Kidney epithelial cell (primary cell): ENCODE measurements at regions not wholly inside any gene's neighbourhood (a gene's known extent, or its start where the extent isn't known, plus 50 kb on each side); places are given as distances from the start of the nearest gene placed in this dataset.
"Not testable (repeated sequence)": the region's sequence is repeated elsewhere in the genome, so short reads cannot be mapped to it uniquely, and the experiment has no call there.

Experiments
- DNase-seq: peaks from one replicate; pipeline ENCODE4 v3.0.0-alpha.2; 2010; ENCODE audit warnings: low read depth
- H3K27me3 ChIP-seq: 2 replicates; pipeline ENCODE4 v1.6.0; 2011; ENCODE audit warnings: low read length; ENCODE audit not compliant: control insufficient read depth, insufficient read depth
- H3K36me3 ChIP-seq: 2 replicates; pipeline ENCODE4 v1.5.1; 2011; ENCODE audit warnings: low read length; ENCODE audit not compliant: control insufficient read depth, insufficient read depth
- H3K4me3 ChIP-seq: 2 replicates; pipeline ENCODE4 v1.5.1; 2011; ENCODE audit warnings: low read depth, mild to moderate bottlenecking, control low read depth, low read length
- CTCF ChIP-seq: IDR thresholded peaks from 2 replicates; pipeline ENCODE4 v1.5.1; 2011; ENCODE audit warnings: mild to moderate bottlenecking, moderate library complexity, low read length, control low read depth, inconsistent platforms; ENCODE audit not compliant: insufficient read depth, poor library complexity, severe bottlenecking

GRCh38 chr12:30286345-30286926 is 409.2 kb downstream of the IPO8 start:
- peak; percentile 55 for TF ChIP-seq CTCF
- no peak for DNase-seq
- no peaks in the 10 kb centered on the region for H3K27me3 ChIP-seq
- H3K36me3 ChIP-seq: no peaks in the 10 kb centered on the region
- H3K4me3 ChIP-seq: no peak overlapping the region

GRCh38 chr12:30278401-30278800 is 417.3 kb downstream of the IPO8 start:
- no peak for TF ChIP-seq CTCF
- Histone ChIP-seq H3K27me3 (no peaks in the 10 kb centered on the region), H3K4me3 (no peak overlapping the region), H3K36me3 (no peaks in the 10 kb centered on the region)
- DNase-seq: no peak

GRCh38 chr12:30272515-30272914 is 423.2 kb downstream of the IPO8 start:
- H3K36me3 ChIP-seq, H3K4me3 ChIP-seq, DNase-seq, H3K27me3 ChIP-seq: not testable (repeated sequence)

- Histone ChIP-seq H3K27me3 (no peaks in the 10 kb centered on the region), H3K36me3 (no peaks in the 10 kb centered on the region), H3K4me3 (no peak overlapping the region)
- no peak for TF ChIP-seq CTCF
- no peak for DNase-seq
Observed at GRCh38 chr12:30269496-30269895, 426.2 kb downstream of the IPO8 start.

- Histone ChIP-seq H3K4me3 (no peak overlapping the region), H3K36me3 (no peaks in the 10 kb centered on the region), H3K27me3 (no peaks in the 10 kb centered on the region)
- TF ChIP-seq CTCF: no peak
- no peak for DNase-seq
Observed at GRCh38 chr12:30268041-30268440, 427.6 kb downstream of the IPO8 start.

GRCh38 chr12:30263434-30263833 is 432.2 kb downstream of the IPO8 start:
- no peak for DNase-seq
- Histone ChIP-seq H3K36me3 (no peaks in the 10 kb centered on the region), H3K27me3 (no peaks in the 10 kb centered on the region), H3K4me3 (no peak overlapping the region)
- no peak for TF ChIP-seq CTCF
